ENCODE measurements at regions not wholly inside any gene's neighbourhood (a gene's known extent, or its start where the extent isn't known, plus 50 kb on each side); places are given as distances from the start of the nearest gene placed in this dataset.
"Not testable (repeated sequence)": the region's sequence is repeated elsewhere in the genome, so short reads cannot be mapped to it uniquely, and the experiment has no call there.

DNA sequence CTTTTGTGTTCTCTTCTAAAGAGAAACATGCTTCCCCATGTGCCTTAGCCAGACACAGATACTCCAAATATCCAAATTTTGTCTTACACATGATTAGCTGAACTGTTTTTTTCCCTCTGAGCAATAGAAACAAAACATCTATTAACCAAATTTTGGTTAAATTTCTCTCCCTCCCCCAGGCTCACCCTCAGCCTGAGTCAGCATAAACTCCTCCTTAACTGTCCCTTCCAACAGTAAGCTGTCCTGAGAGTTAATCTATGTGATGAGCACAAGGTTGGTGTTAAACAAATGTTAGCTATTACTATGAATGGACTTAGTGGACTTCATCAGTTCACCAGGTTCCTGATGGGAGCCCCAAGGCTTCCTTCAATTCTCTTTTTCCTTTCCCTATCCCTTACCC is 108.5 kb downstream of the RSL24D1 start:
- Histone ChIP-seq H3K27ac (ENCODE audit: low read length) (no peak overlapping the region), H3K4me1 (ENCODE audit: control insufficient read depth, insufficient read depth, low read length) (no peaks in the 10 kb centered on the region), H3K9me3 (ENCODE audit: control insufficient read depth, low read depth, low read length) (no peaks in the 10 kb centered on the region), H3K36me3 (ENCODE audit: control insufficient read depth, insufficient read depth, low read length) (no peaks in the 10 kb centered on the region), H3K4me3 (ENCODE audit: low read length) (no peak overlapping the region), H3K27me3 (ENCODE audit: control insufficient read depth, insufficient read depth, low read length) (no peaks in the 10 kb centered on the region)
- no peak for DNase-seq

DNA sequence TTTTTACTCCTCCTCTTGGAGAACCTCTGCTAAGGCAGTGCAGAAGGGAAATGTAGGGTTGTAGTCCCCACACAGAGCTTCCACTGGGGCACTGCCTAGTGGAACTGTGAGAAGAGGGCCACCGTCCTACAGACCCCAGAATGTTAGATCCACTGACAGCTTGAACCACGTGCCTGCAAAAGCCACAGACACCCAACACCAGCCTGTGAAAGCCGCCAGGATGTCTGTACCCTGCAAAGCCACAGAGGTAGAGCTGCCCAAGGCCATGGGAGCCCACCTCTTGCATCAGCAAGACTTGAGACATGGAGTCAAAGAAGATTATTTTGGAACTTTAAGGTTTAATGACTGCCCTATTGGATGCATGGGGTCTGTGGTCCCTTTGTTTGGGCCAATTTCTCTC is 112.1 kb downstream of the RSL24D1 start:
- no peak for DNase-seq
- Histone ChIP-seq H3K27me3 (ENCODE audit: control insufficient read depth, insufficient read depth, low read length) (no peaks in the 10 kb centered on the region), H3K4me1 (ENCODE audit: control insufficient read depth, insufficient read depth, low read length) (no peaks in the 10 kb centered on the region), H3K27ac (ENCODE audit: low read length) (no peak overlapping the region), H3K9me3 (ENCODE audit: control insufficient read depth, low read depth, low read length) (no peaks in the 10 kb centered on the region), H3K4me3 (ENCODE audit: low read length) (no peak overlapping the region), H3K36me3 (ENCODE audit: control insufficient read depth, insufficient read depth, low read length) (no peaks in the 10 kb centered on the region)
- WGBS (ENCODE audit: insufficient coverage, low lambda C conversion rate): no CpG with 5 or more reads among the region's 3 CpGs

DNA sequence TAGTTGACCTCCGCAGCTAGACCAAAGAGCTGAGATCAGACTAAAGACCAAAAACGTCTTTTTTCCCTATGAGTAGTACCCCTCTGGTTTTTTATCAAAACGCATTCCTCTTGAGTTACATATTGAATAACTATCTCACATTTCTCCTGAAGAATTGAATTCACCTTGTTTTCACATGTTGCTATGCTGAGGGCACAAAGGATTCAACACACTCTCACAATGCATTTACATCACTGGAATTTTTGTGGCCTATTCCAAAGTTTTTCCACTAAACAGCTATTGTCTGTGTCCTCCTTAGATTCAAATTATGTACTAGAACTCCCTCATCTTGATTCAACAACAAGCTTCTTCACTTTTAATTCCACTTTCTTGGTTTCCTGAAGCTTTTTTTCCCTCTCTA is 112.5 kb downstream of the RSL24D1 start:
- Histone ChIP-seq H3K9me3 (ENCODE audit: control insufficient read depth, low read depth, low read length) (no peaks in the 10 kb centered on the region), H3K36me3 (ENCODE audit: control insufficient read depth, insufficient read depth, low read length) (no peaks in the 10 kb centered on the region), H3K4me3 (ENCODE audit: low read length) (no peak overlapping the region), H3K4me1 (ENCODE audit: control insufficient read depth, insufficient read depth, low read length) (no peaks in the 10 kb centered on the region), H3K27me3 (ENCODE audit: control insufficient read depth, insufficient read depth, low read length) (no peaks in the 10 kb centered on the region), H3K27ac (ENCODE audit: low read length) (no peak overlapping the region)
- WGBS (ENCODE audit: insufficient coverage, low lambda C conversion rate): 89% methylated on average over 3 of the region's 3 CpGs
- DNase-seq: no peak

DNA sequence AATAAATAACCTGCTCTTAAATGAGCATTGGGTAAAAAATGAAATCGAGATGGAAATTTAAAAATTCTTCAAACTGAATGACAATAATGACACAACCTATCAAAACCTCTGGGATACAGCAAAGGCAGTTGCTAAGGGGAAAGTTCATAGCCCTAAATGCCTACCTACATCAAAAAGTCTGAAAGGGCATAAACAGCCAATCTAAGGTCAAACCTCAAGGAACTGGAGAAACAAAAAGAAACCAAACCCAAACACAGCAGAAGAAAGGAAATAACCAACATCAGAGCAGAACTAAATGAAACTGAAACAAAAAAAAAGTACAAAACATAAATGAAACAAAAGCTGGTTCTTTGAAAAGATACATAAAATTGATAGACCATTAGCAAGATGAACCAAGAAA is 119.7 kb downstream of the RSL24D1 start:
- WGBS (ENCODE audit: insufficient coverage, low lambda C conversion rate): no CpG with 5 or more reads among the region's 1 CpG
- not testable (repeated sequence) for H3K9me3 ChIP-seq (ENCODE audit: control insufficient read depth, low read depth, low read length); H3K36me3 ChIP-seq (ENCODE audit: control insufficient read depth, insufficient read depth, low read length); DNase-seq; H3K4me1 ChIP-seq (ENCODE audit: control insufficient read depth, insufficient read depth, low read length); H3K27me3 ChIP-seq (ENCODE audit: control insufficient read depth, insufficient read depth, low read length); H3K27ac ChIP-seq (ENCODE audit: low read length); H3K4me3 ChIP-seq (ENCODE audit: low read length)

DNA sequence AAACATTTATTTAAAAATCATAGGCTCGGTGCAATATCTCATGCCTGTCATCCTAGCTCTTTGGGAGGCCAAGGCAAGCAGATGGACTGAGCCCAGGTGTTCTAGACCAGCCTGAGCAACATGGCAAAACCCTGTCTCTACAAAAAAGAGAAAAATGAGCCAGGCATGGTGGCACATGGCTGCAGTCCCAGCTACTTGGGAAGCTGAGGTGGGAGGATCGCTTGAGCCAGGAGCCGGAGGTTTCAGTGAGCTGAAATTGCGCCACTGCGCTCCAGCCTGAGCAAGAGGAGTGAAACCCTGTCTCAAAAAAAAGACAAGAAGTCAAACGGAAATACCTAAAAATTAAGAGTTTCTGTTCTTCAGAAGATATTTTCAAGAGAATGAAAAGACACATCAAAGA is 122.3 kb downstream of the RSL24D1 start:
- H3K4me3 ChIP-seq (ENCODE audit: low read length): no peak overlapping the region
- no peak overlapping the region for H3K27ac ChIP-seq (ENCODE audit: low read length)
- no peaks in the 10 kb centered on the region for H3K9me3 ChIP-seq (ENCODE audit: control insufficient read depth, low read depth, low read length)
- 75% methylated on average over 2 of the region's 6 CpGs for WGBS (ENCODE audit: insufficient coverage, low lambda C conversion rate)
- H3K36me3 ChIP-seq (ENCODE audit: control insufficient read depth, insufficient read depth, low read length): no peaks in the 10 kb centered on the region
- no peak for DNase-seq
- H3K4me1 ChIP-seq (ENCODE audit: control insufficient read depth, insufficient read depth, low read length): no peaks in the 10 kb centered on the region
- no peaks in the 10 kb centered on the region for H3K27me3 ChIP-seq (ENCODE audit: control insufficient read depth, insufficient read depth, low read length)

DNA sequence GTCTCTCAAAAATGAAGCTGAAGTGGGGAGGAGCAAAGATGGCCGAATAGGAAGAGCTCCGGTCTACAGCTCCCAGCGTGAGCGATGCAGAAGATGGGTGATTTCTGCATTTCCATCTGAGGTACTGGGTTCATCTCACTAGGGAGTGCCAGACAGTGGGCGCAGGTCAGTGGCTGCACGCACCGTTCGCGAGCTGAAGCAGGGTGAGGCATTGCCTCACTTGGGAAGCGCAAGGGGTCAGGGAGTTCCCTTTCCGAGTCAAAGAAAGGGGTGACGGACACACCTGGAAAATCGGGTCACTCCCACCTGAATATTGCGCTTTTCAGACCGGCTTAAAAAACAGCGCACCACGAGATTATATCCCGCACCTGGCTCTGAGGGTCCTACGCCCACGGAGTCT is 132.8 kb downstream of the RSL24D1 start:
- not testable (repeated sequence) for DNase-seq; H3K27me3 ChIP-seq (ENCODE audit: control insufficient read depth, insufficient read depth, low read length); H3K4me3 ChIP-seq (ENCODE audit: low read length); H3K4me1 ChIP-seq (ENCODE audit: control insufficient read depth, insufficient read depth, low read length); H3K36me3 ChIP-seq (ENCODE audit: control insufficient read depth, insufficient read depth, low read length); H3K27ac ChIP-seq (ENCODE audit: low read length); H3K9me3 ChIP-seq (ENCODE audit: control insufficient read depth, low read depth, low read length)
- no CpG with 5 or more reads among the region's 20 CpGs for WGBS (ENCODE audit: insufficient coverage, low lambda C conversion rate)

DNA sequence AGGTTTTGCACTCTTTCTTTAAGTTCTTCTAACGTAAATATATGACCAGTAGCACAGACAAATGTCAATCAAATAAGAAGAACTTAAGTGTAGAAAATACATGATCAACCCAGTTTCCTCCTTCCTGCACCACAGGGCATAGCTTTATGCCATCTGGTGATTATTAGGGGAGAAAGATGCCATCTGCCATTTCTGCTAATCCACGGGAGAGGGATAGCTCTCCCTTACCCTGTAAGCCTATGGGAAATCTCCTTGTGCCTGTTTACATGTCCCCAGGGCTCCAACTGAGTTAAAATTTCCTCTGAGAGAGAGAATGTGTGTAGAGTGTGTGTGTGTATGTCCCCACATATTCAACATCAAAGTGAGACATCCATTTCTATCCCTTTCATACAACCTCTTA is 135.9 kb downstream of the RSL24D1 start:
- Histone ChIP-seq H3K27ac (ENCODE audit: low read length) (no peak overlapping the region), H3K9me3 (ENCODE audit: control insufficient read depth, low read depth, low read length) (no peaks in the 10 kb centered on the region), H3K27me3 (ENCODE audit: control insufficient read depth, insufficient read depth, low read length) (no peaks in the 10 kb centered on the region), H3K4me1 (ENCODE audit: control insufficient read depth, insufficient read depth, low read length) (no peaks in the 10 kb centered on the region), H3K4me3 (ENCODE audit: low read length) (no peak overlapping the region), H3K36me3 (ENCODE audit: control insufficient read depth, insufficient read depth, low read length) (no peaks in the 10 kb centered on the region)
- no peak for DNase-seq
- 100% methylated on average over 1 of the region's 2 CpGs for WGBS (ENCODE audit: insufficient coverage, low lambda C conversion rate)

DNA sequence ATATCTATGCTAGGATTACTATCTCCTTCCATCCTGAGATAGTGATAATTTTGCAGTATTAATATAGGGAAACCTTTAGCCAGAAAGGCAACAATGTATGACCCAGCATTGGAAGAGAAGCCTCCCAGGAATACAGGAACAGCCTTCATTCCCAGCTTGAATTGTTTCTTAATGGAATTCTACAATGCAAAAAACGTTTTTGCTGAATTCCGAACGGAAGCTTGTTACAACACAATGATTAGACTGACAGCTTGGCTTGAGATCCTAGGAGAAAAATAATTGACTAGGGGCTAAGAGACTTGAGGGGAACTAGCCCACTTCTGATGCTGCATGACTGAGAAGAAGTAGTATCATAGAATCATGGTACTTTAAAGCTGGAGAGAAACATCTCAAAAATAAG is 140.2 kb downstream of the RSL24D1 start:
- no peak for DNase-seq
- Histone ChIP-seq H3K27me3 (ENCODE audit: control insufficient read depth, insufficient read depth, low read length) (no peaks in the 10 kb centered on the region), H3K4me1 (ENCODE audit: control insufficient read depth, insufficient read depth, low read length) (no peaks in the 10 kb centered on the region), H3K4me3 (ENCODE audit: low read length) (no peak overlapping the region), H3K9me3 (ENCODE audit: control insufficient read depth, low read depth, low read length) (no peaks in the 10 kb centered on the region), H3K36me3 (ENCODE audit: control insufficient read depth, insufficient read depth, low read length) (no peaks in the 10 kb centered on the region), H3K27ac (ENCODE audit: low read length) (no peak overlapping the region)
- 75% methylated on average over 3 of the region's 3 CpGs for WGBS (ENCODE audit: insufficient coverage, low lambda C conversion rate)

DNA sequence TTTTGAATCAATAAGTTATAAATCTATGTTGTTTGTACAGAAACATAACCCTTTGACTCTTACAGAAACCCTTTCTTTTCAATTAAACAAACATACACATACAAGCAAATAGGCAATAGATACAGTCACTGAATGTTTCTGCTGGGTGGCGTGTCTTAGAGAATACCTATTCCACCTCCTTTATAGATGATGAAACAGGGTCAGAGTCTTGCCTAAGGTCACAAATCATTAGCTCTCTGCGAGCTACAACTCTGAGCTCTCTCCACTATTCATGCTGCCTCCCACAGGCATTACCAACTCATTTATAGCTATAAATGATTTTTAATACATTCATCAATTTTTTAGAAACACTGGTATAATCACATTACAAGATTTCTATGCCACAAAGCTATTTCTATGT is 152.6 kb downstream of the RSL24D1 start:
- no CpG with 5 or more reads among the region's 2 CpGs for WGBS (ENCODE audit: insufficient coverage, low lambda C conversion rate)
- Histone ChIP-seq H3K4me1 (ENCODE audit: control insufficient read depth, insufficient read depth, low read length) (no peaks in the 10 kb centered on the region), H3K36me3 (ENCODE audit: control insufficient read depth, insufficient read depth, low read length) (no peaks in the 10 kb centered on the region), H3K27ac (ENCODE audit: low read length) (no peak overlapping the region), H3K9me3 (ENCODE audit: control insufficient read depth, low read depth, low read length) (no peaks in the 10 kb centered on the region), H3K27me3 (ENCODE audit: control insufficient read depth, insufficient read depth, low read length) (no peaks in the 10 kb centered on the region), H3K4me3 (ENCODE audit: low read length) (no peak overlapping the region)
- DNase-seq: no peak

DNA sequence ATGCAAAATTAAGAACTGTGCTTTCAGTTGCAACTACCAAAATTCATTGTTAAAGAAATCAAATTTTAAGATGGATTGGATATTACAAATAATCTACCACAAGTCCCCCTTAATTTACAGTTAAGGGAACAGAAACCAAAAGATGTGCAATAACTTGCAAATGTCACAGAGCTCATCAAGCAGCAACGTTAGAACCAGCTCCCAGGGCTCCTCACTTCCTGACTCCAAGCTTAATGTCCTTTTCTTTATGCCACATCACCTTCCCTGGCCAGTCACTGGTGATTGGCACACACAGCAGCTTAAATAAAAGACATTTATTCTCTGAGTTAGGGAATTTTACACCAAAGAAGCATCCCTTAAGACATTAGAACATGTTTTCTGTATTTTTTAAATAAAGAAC is 159.7 kb downstream of the RSL24D1 start:
- Histone ChIP-seq H3K27ac (ENCODE audit: low read length) (no peak overlapping the region), H3K9me3 (ENCODE audit: control insufficient read depth, low read depth, low read length) (no peaks in the 10 kb centered on the region), H3K36me3 (ENCODE audit: control insufficient read depth, insufficient read depth, low read length) (no peaks in the 10 kb centered on the region), H3K27me3 (ENCODE audit: control insufficient read depth, insufficient read depth, low read length) (no peaks in the 10 kb centered on the region), H3K4me3 (ENCODE audit: low read length) (no peak overlapping the region), H3K4me1 (ENCODE audit: control insufficient read depth, insufficient read depth, low read length) (no peaks in the 10 kb centered on the region)
- DNase-seq: no peak
- WGBS (ENCODE audit: insufficient coverage, low lambda C conversion rate): 50% methylated on average over 1 of the region's 1 CpG

DNA sequence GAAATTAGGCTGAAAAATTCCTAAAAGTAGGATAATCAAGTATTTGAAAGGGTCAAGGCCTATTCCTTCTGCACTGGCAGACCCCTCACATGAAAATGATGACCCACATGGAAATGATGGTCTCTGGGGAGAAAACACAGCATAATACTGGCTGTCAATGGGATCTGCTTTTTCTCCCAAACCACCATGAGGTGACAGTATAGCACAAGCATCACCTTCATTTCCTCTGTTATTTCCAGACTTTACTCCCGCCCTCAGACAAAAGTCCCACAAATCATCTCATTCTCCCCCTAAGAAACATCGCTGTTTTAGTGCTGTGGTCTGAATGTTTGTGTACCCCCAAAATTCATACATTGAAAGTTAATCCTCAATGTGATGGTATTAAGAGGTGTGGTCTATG is 161.0 kb downstream of the RSL24D1 start:
- Histone ChIP-seq H3K4me1 (ENCODE audit: control insufficient read depth, insufficient read depth, low read length) (no peaks in the 10 kb centered on the region), H3K27ac (ENCODE audit: low read length) (no peak overlapping the region), H3K4me3 (ENCODE audit: low read length) (no peak overlapping the region), H3K27me3 (ENCODE audit: control insufficient read depth, insufficient read depth, low read length) (no peaks in the 10 kb centered on the region), H3K9me3 (ENCODE audit: control insufficient read depth, low read depth, low read length) (no peaks in the 10 kb centered on the region), H3K36me3 (ENCODE audit: control insufficient read depth, insufficient read depth, low read length) (no peaks in the 10 kb centered on the region)
- WGBS (ENCODE audit: insufficient coverage, low lambda C conversion rate): no CpG with 5 or more reads among the region's 2 CpGs
- no peak for DNase-seq
